ENCODE measurements at regions not wholly inside any gene's neighbourhood (a gene's known extent, or its start where the extent isn't known, plus 50 kb on each side); places are given as distances from the start of the nearest gene placed in this dataset.
"Not testable (repeated sequence)": the region's sequence is repeated elsewhere in the genome, so short reads cannot be mapped to it uniquely, and the experiment has no call there.

- not testable (repeated sequence) for TF ChIP-seq CTCF, EP300, POLR2A (IDR thresholded peaks at IDR 0.05)
These were observed 68.4 kb downstream of the NFKBIZ start for GRCh38 chr3:101917761-101918160.
